ENCODE measurements at regions not wholly inside any gene's neighbourhood (a gene's known extent, or its start where the extent isn't known, plus 50 kb on each side); places are given as distances from the start of the nearest gene placed in this dataset.

- intact Hi-C loops (cut with micrococcal nuclease; ENCODE audit: unreplicated experiment) (no loop called here), in situ Hi-C loops (cut with HindIII; ENCODE audit: low pct_unique_long_range_greater_than_20kb, low sequenced_read_pairs) (no loop called here)
- ChIA-PET CTCF (no interaction called here), POLR2A (interaction anchor here (0.6 to 0.7 kb wide), 2 partner anchors 148 to 166 kb away, joined by 3 to 7 read pairs; no protein-coding TSS in a partner anchor)
- no peak for DNase-seq (ENCODE audit: low read depth, low spot score)
- Histone ChIP-seq H3K27ac (ENCODE audit: low read length) (no peak overlapping the region), H3K27me3 (ENCODE audit: control insufficient read depth, insufficient read depth, low read length) (no peaks in the 10 kb centered on the region), H3K36me3 (ENCODE audit: control insufficient read depth, insufficient read depth, low read length) (no peaks in the 10 kb centered on the region), H3K4me3 (ENCODE audit: low read depth in 2 of 2, low read length in 2 of 2) (no peak overlapping the region), H3K4me1 (ENCODE audit: control insufficient read depth, insufficient read depth, low read length) (no peaks in the 10 kb centered on the region), H3K9me3 (ENCODE audit: control insufficient read depth, insufficient read depth, low read depth, low read length) (no peaks in the 10 kb centered on the region)
- no TSS peak for BruUV-seq (replicated peaks)
- TF ChIP-seq CTCF (IDR thresholded peaks at IDR 0.05) (no peak), REST (IDR thresholded peaks at IDR 0.05; ENCODE audit: insufficient read depth in 1 of 2, low read depth in 2 of 2, low read length in 1 of 2) (no peak), POLR2AphosphoS5 (IDR thresholded peaks at IDR 0.05; ENCODE audit: low read depth, low read length) (no peak), TCF7L2 (IDR thresholded peaks at IDR 0.05; ENCODE audit: low read depth, low read length) (no peak), SIN3A (IDR thresholded peaks at IDR 0.05; ENCODE audit: borderline replicate concordance, insufficient read depth, low read depth, low read length) (no peak)
- no peak for ATAC-seq
Measured at GRCh38 chr14:101394374-101394773, 166.9 kb upstream of the DIO3 start.

- no peak for TF ChIP-seq REST (IDR thresholded peaks at IDR 0.05; ENCODE audit: insufficient read depth in 1 of 2, low read depth in 2 of 2, low read length in 1 of 2)
- no peak for TF ChIP-seq SIN3A (IDR thresholded peaks at IDR 0.05; ENCODE audit: borderline replicate concordance, insufficient read depth, low read depth, low read length)
- no peak for TF ChIP-seq CTCF (IDR thresholded peaks at IDR 0.05)
- TF ChIP-seq POLR2AphosphoS5 (IDR thresholded peaks at IDR 0.05; ENCODE audit: low read depth, low read length), result no peak
- no peak for TF ChIP-seq TCF7L2 (IDR thresholded peaks at IDR 0.05; ENCODE audit: low read depth, low read length)
- intact Hi-C loops (cut with micrococcal nuclease; ENCODE audit: unreplicated experiment), result no loop called here
- in situ Hi-C loops (cut with HindIII; ENCODE audit: low pct_unique_long_range_greater_than_20kb, low sequenced_read_pairs), result no loop called here
- ATAC-seq (no peak), DNase-seq (ENCODE audit: low read depth, low spot score) (no peak)
- no peaks in the 10 kb centered on the region for H3K4me1 ChIP-seq (ENCODE audit: control insufficient read depth, insufficient read depth, low read length)
- H3K36me3 ChIP-seq (ENCODE audit: control insufficient read depth, insufficient read depth, low read length), result no peaks in the 10 kb centered on the region
- H3K4me3 ChIP-seq (ENCODE audit: low read depth in 2 of 2, low read length in 2 of 2), result no peak overlapping the region
- H3K27me3 ChIP-seq (ENCODE audit: control insufficient read depth, insufficient read depth, low read length), result no peaks in the 10 kb centered on the region
- no peaks in the 10 kb centered on the region for H3K9me3 ChIP-seq (ENCODE audit: control insufficient read depth, insufficient read depth, low read depth, low read length)
- CTCF ChIA-PET, result no interaction called here
- no TSS peak for BruUV-seq (replicated peaks)
- no peak overlapping the region for H3K27ac ChIP-seq (ENCODE audit: low read length)
- POLR2A ChIA-PET, result no interaction called here
Measured at GRCh38 chr14:101395779-101396178, 165.5 kb upstream of the DIO3 start.

All from Panc1 (cell line).